Activated CD4-positive, alpha-beta T cell treated with anti-CD3 and anti-CD28 coated beads for 24 hours (primary cell): ENCODE measurements at regions not wholly inside any gene's neighbourhood (a gene's known extent, or its start where the extent isn't known, plus 50 kb on each side); places are given as distances from the start of the nearest gene placed in this dataset.

ENCODE experiments used
- DNase-seq, 2 donors: peaks; one replicate each; pipeline ENCODE4 v3.0.0-alpha.2; 2020; ENCODE audit warnings: low read depth in 2 of 2

GRCh38 chr19:31402529-31403316, 53.5 kb upstream of the TSHZ3 start:
- no peak for DNase-seq

- no peak for DNase-seq
Observed at GRCh38 chr19:31406106-31406505, 56.9 kb upstream of the TSHZ3 start.

GRCh38 chr19:31408460-31409124, 59.4 kb upstream of the TSHZ3 start:
- DNase-seq = no peak

GRCh38 chr19:31413353-31413752, 64.1 kb upstream of the TSHZ3 start:
- DNase-seq = no peak

GRCh38 chr19:31415322-31415721, 66.1 kb upstream of the TSHZ3 start:
- DNase-seq = no peak

GRCh38 chr19:31416548-31416947, 67.3 kb upstream of the TSHZ3 start:
- DNase-seq = no peak

- no peak for DNase-seq
Observed at GRCh38 chr19:31418055-31418454, 68.8 kb upstream of the TSHZ3 start.

GRCh38 chr19:31418692-31419430, 69.6 kb upstream of the TSHZ3 start:
- DNase-seq = no peak

GRCh38 chr19:31419871-31420445, 70.7 kb upstream of the TSHZ3 start:
- DNase-seq = no peak

- DNase-seq = no peak
Observed at GRCh38 chr19:31421082-31421481, 71.8 kb upstream of the TSHZ3 start.

GRCh38 chr19:31421856-31422255, 72.6 kb upstream of the TSHZ3 start:
- no peak for DNase-seq

GRCh38 chr19:31423896-31424295, 74.7 kb upstream of the TSHZ3 start:
- no peak for DNase-seq

GRCh38 chr19:31424861-31425620, 75.8 kb upstream of the TSHZ3 start:
- DNase-seq = no peak

GRCh38 chr19:31427857-31428256, 78.6 kb upstream of the TSHZ3 start:
- DNase-seq = no peak

GRCh38 chr19:31430381-31430780, 81.1 kb upstream of the TSHZ3 start:
- DNase-seq = no peak

- DNase-seq = no peak
Observed at GRCh38 chr19:31432201-31432810, 83.1 kb upstream of the TSHZ3 start.

- DNase-seq = no peak
Observed at GRCh38 chr19:31436121-31436776, 87.0 kb upstream of the TSHZ3 start.

- DNase-seq = no peak
Observed at GRCh38 chr19:31438401-31439269, 89.4 kb upstream of the TSHZ3 start.

- no peak for DNase-seq
Observed at GRCh38 chr19:31439270-31439573, 90.0 kb upstream of the TSHZ3 start.

GRCh38 chr19:31444931-31445330, 95.7 kb upstream of the TSHZ3 start:
- DNase-seq = no peak
